Tibial nerve (tissue), 4 donors: ENCODE measurements at regions not wholly inside any gene's neighbourhood (a gene's known extent, or its start where the extent isn't known, plus 50 kb on each side); places are given as distances from the start of the nearest gene placed in this dataset.

Experiments
- DNase-seq, 2 donors: peaks; one replicate each; pipeline ENCODE4 v3.0.0-alpha.2; 2019; ENCODE audit warnings: low spot score in 2 of 2
- H3K27ac ChIP-seq, 4 donors: fragments of 200-600 bp; sonication (generic) in 3 of 4; one replicate each; pipeline ENCODE4 v1.5.1; 2017 to 2019; ENCODE audit warnings: mild to moderate bottlenecking in 1 of 4
- H3K27me3 ChIP-seq, 2 donors: fragments of 200-600 bp; sonication (generic) in 1 of 2; one replicate each; pipeline versions ENCODE4 v1.5.1 to v1.6.0; 2017 to 2019
- H3K36me3 ChIP-seq, 3 donors: fragments of 200-600 bp; sonication (generic); one replicate each; pipeline ENCODE4 v1.5.1; 2018 to 2019
- H3K4me1 ChIP-seq, 4 donors: fragments of 200-600 bp; sonication (generic) in 3 of 4; one replicate each; pipeline ENCODE4 v1.5.1; 2017 to 2019
- H3K4me3 ChIP-seq, 4 donors: fragments of 200-600 bp; sonication (generic) in 3 of 4; one replicate each; pipeline ENCODE4 v1.5.1; 2017 to 2019; ENCODE audit warnings: mild to moderate bottlenecking in 1 of 4, moderate library complexity in 1 of 4
- H3K9me3 ChIP-seq, 4 donors: fragments of 200-600 bp; sonication (generic) in 3 of 4; one replicate each; pipeline ENCODE4 v1.5.1; 2017 to 2019
- EP300 ChIP-seq, 2 donors: sonication (generic); formaldehyde crosslinking; IDR thresholded peaks; one replicate each; pipeline ENCODE4 v1.6.1; 2017; ENCODE audit warnings: antibody characterized with exemption in 2 of 2, mild to moderate bottlenecking in 1 of 2
- POLR2A ChIP-seq, 2 donors: fragments of 450-650 bp; IDR thresholded peaks; one replicate each; pipeline ENCODE4 v1.6.1; 2017; ENCODE audit warnings: antibody characterized with exemption in 2 of 2, mild to moderate bottlenecking in 2 of 2, moderate library complexity in 2 of 2
- WGBS, 2 donors: methylation state at CpG; one replicate each; pipeline ENCODE4 v1.1.5; 2018; 5-methylcytosine and 5-hydroxymethylcytosine counted together
- TF ChIP-seq, protein P1 (sequence below), 5 experiments: fragments of 200-600 bp in 3 of 5; fragments of 450-650 bp in 2 of 5; sonication (generic) in 3 of 5; IDR thresholded peaks; one replicate each; pipeline ENCODE4 v1.5.1; 2016 to 2019; ENCODE audit warnings: antibody characterized with exemption in 5 of 5, mild to moderate bottlenecking in 3 of 5, moderate library complexity in 2 of 5

DNA sequence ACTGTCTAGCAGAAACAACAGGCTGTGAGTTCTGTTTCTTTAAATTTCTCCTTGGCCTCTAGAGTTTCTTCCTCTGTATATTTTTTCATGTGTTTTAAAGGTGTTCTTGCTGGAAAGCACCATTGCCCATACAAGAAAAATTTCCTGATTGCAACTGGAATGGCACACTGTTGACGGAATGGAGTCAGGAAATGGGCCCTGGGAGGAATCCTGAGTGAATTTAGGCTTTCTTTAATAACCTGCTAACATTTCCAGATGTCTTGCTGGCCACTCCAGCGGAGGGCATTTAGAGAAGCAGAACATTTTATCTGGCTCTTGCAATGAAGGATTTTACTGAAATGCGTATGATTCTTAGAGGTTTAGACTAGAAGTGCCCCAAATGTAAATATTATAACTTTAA lies 736.3 kb downstream of the TAF11L14 start:
- H3K4me1 ChIP-seq: no peaks in the 10 kb centered on the region
- H3K36me3 ChIP-seq: no peaks in the 10 kb centered on the region
- no peaks in the 10 kb centered on the region for H3K9me3 ChIP-seq
- no peaks in the 10 kb centered on the region for H3K27me3 ChIP-seq
- no peak for DNase-seq
- H3K27ac ChIP-seq: no peak overlapping the region
- TF ChIP-seq POLR2A (IDR thresholded peaks at IDR 0.05) (no peak), EP300 (IDR thresholded peaks at IDR 0.05) (no peak)
- TF ChIP-seq, protein P1, sequence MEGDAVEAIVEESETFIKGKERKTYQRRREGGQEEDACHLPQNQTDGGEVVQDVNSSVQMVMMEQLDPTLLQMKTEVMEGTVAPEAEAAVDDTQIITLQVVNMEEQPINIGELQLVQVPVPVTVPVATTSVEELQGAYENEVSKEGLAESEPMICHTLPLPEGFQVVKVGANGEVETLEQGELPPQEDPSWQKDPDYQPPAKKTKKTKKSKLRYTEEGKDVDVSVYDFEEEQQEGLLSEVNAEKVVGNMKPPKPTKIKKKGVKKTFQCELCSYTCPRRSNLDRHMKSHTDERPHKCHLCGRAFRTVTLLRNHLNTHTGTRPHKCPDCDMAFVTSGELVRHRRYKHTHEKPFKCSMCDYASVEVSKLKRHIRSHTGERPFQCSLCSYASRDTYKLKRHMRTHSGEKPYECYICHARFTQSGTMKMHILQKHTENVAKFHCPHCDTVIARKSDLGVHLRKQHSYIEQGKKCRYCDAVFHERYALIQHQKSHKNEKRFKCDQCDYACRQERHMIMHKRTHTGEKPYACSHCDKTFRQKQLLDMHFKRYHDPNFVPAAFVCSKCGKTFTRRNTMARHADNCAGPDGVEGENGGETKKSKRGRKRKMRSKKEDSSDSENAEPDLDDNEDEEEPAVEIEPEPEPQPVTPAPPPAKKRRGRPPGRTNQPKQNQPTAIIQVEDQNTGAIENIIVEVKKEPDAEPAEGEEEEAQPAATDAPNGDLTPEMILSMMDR (IDR thresholded peaks at IDR 0.05): no peak
- 34 to 49% methylated on average over 3 of the region's 3 CpGs for WGBS, 2 donors
- H3K4me3 ChIP-seq: no peak overlapping the region

GRCh38 chr5:18375641-18376040 lies 741.4 kb downstream of the TAF11L14 start:
- DNase-seq: no peak
- Histone ChIP-seq H3K4me3 (no peak overlapping the region), H3K36me3 (no peaks in the 10 kb centered on the region), H3K4me1 (no peaks in the 10 kb centered on the region), H3K9me3 (no peaks in the 10 kb centered on the region), H3K27me3 (no peaks in the 10 kb centered on the region), H3K27ac (no peak overlapping the region)
- WGBS, 2 donors: 48 to 49% methylated on average over 2 of the region's 2 CpGs
- TF ChIP-seq, protein P1 (IDR thresholded peaks at IDR 0.05): no peak
- no peak for TF ChIP-seq EP300 (IDR thresholded peaks at IDR 0.05)
- TF ChIP-seq POLR2A (IDR thresholded peaks at IDR 0.05): no peak

- Histone ChIP-seq H3K9me3 (no peaks in the 10 kb centered on the region), H3K36me3 (no peaks in the 10 kb centered on the region), H3K27me3 (no peaks in the 10 kb centered on the region), H3K4me3 (no peak overlapping the region), H3K4me1 (no peaks in the 10 kb centered on the region), H3K27ac (no peak overlapping the region)
- TF ChIP-seq POLR2A (IDR thresholded peaks at IDR 0.05) (no peak), EP300 (IDR thresholded peaks at IDR 0.05) (no peak)
- TF ChIP-seq, protein P1 (IDR thresholded peaks at IDR 0.05): no peak
- DNase-seq: no peak
- 47 to 59% methylated on average over 2 of the region's 2 CpGs for WGBS, 2 donors
Observed at GRCh38 chr5:18378066-18378465, 743.8 kb downstream of the TAF11L14 start.

- Histone ChIP-seq H3K4me1 (no peaks in the 10 kb centered on the region), H3K4me3 (no peak overlapping the region), H3K27me3 (no peaks in the 10 kb centered on the region), H3K36me3 (no peaks in the 10 kb centered on the region), H3K9me3 (no peaks in the 10 kb centered on the region), H3K27ac (no peak overlapping the region)
- no peak for DNase-seq
- WGBS, 2 donors: 34 to 43% methylated on average over 1 of the region's 1 CpG
- TF ChIP-seq, protein P1 (IDR thresholded peaks at IDR 0.05): no peak
- TF ChIP-seq POLR2A (IDR thresholded peaks at IDR 0.05) (no peak), EP300 (IDR thresholded peaks at IDR 0.05) (no peak)
Observed at GRCh38 chr5:18379189-18379588, 744.9 kb downstream of the TAF11L14 start.

DNA sequence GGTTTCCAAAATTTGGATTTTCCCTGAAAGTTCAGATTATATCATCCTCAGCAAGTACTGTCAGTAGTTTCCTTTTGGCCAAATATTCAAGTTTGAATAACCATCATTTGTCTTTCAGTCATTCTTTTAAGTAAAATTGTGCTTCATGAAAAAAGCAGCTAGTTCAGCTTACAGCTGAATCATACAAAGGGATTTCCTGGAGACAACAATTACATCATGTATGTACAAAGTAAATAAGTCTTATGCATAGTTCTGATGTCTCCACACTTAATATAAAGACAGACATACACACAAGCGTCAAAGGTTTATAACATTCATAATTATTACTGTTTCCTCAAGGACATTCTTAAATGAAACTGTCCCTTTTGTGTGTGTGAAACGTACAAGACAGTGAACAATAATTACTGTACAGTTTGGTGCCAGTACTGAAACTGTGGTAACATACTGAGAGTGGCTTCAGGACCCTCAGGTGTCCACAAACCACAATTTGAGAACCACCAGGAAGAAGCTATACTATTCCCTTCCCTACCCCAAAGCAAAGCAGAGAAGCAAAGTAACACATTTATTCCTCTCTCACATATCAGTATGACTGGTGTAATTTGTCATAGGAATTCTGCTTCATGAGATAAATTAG lies 746.6 kb downstream of the TAF11L14 start:
- 56 to 61% methylated on average over 2 of the region's 2 CpGs for WGBS, 2 donors
- Histone ChIP-seq H3K27me3 (no peaks in the 10 kb centered on the region), H3K27ac (no peak overlapping the region), H3K36me3 (no peaks in the 10 kb centered on the region), H3K4me1 (no peaks in the 10 kb centered on the region), H3K9me3 (no peaks in the 10 kb centered on the region), H3K4me3 (no peak overlapping the region)
- TF ChIP-seq EP300 (IDR thresholded peaks at IDR 0.05) (no peak), POLR2A (IDR thresholded peaks at IDR 0.05) (no peak)
- TF ChIP-seq, protein P1 (IDR thresholded peaks at IDR 0.05): no peak
- DNase-seq: no peak
